ENCODE measurements at regions not wholly inside any gene's neighbourhood (a gene's known extent, or its start where the extent isn't known, plus 50 kb on each side); places are given as distances from the start of the nearest gene placed in this dataset.

- TF ChIP-seq, protein P1, sequence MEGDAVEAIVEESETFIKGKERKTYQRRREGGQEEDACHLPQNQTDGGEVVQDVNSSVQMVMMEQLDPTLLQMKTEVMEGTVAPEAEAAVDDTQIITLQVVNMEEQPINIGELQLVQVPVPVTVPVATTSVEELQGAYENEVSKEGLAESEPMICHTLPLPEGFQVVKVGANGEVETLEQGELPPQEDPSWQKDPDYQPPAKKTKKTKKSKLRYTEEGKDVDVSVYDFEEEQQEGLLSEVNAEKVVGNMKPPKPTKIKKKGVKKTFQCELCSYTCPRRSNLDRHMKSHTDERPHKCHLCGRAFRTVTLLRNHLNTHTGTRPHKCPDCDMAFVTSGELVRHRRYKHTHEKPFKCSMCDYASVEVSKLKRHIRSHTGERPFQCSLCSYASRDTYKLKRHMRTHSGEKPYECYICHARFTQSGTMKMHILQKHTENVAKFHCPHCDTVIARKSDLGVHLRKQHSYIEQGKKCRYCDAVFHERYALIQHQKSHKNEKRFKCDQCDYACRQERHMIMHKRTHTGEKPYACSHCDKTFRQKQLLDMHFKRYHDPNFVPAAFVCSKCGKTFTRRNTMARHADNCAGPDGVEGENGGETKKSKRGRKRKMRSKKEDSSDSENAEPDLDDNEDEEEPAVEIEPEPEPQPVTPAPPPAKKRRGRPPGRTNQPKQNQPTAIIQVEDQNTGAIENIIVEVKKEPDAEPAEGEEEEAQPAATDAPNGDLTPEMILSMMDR (IDR thresholded peaks at IDR 0.05): no peak
- no peak for TF ChIP-seq EP300 (IDR thresholded peaks at IDR 0.05)
These were observed 372.8 kb upstream of the MAF start for GRCh38 chr16:79973320-79973719.
